ENCODE measurements at regions not wholly inside any gene's neighbourhood (a gene's known extent, or its start where the extent isn't known, plus 50 kb on each side); places are given as distances from the start of the nearest gene placed in this dataset.
"Not testable (repeated sequence)": the region's sequence is repeated elsewhere in the genome, so short reads cannot be mapped to it uniquely, and the experiment has no call there.

GRCh38 chr9:38342532-38342931, 50.0 kb upstream of the ALDH1B1 start:
- no peak for DNase-seq (ENCODE audit: low spot score)

- DNase-seq (ENCODE audit: low spot score): no peak
These were observed 50.4 kb upstream of the ALDH1B1 start for GRCh38 chr9:38342096-38342495.

- DNase-seq (ENCODE audit: low spot score): peak; percentile 63
These were observed 53.0 kb upstream of the ALDH1B1 start for GRCh38 chr9:38339496-38339895.

GRCh38 chr9:38339087-38339486, 53.4 kb upstream of the ALDH1B1 start:
- DNase-seq (ENCODE audit: low spot score): peak; percentile 57

- DNase-seq (ENCODE audit: low spot score): no peak
These were observed 54.0 kb upstream of the ALDH1B1 start for GRCh38 chr9:38338342-38339018.

GRCh38 chr9:38337706-38338264, 54.7 kb upstream of the ALDH1B1 start:
- no peak for DNase-seq (ENCODE audit: low spot score)

- DNase-seq (ENCODE audit: low spot score): no peak
These were observed 55.3 kb upstream of the ALDH1B1 start for GRCh38 chr9:38337181-38337580.

GRCh38 chr9:38336341-38336740, 56.2 kb upstream of the ALDH1B1 start:
- DNase-seq (ENCODE audit: low spot score): no peak

- no peak for DNase-seq (ENCODE audit: low spot score)
These were observed 56.8 kb upstream of the ALDH1B1 start for GRCh38 chr9:38335686-38336085.

GRCh38 chr9:38334234-38334633, 58.3 kb upstream of the ALDH1B1 start:
- DNase-seq (ENCODE audit: low spot score): no peak

GRCh38 chr9:38333047-38333446, 59.5 kb upstream of the ALDH1B1 start:
- DNase-seq (ENCODE audit: low spot score): no peak

GRCh38 chr9:38332625-38333024, 59.9 kb upstream of the ALDH1B1 start:
- no peak for DNase-seq (ENCODE audit: low spot score)

GRCh38 chr9:38331141-38331540, 61.4 kb upstream of the ALDH1B1 start:
- no peak for DNase-seq (ENCODE audit: low spot score)

- no peak for DNase-seq (ENCODE audit: low spot score)
These were observed 62.5 kb upstream of the ALDH1B1 start for GRCh38 chr9:38329968-38330367.

- DNase-seq (ENCODE audit: low spot score): no peak
These were observed 63.7 kb upstream of the ALDH1B1 start for GRCh38 chr9:38328765-38329164.

- no peak for DNase-seq (ENCODE audit: low spot score)
These were observed 66.4 kb upstream of the ALDH1B1 start for GRCh38 chr9:38326122-38326521.

- not testable (repeated sequence) for DNase-seq (ENCODE audit: low spot score)
These were observed 68.3 kb upstream of the ALDH1B1 start for GRCh38 chr9:38324213-38324612.

- DNase-seq (ENCODE audit: low spot score): no peak
These were observed 69.6 kb upstream of the ALDH1B1 start for GRCh38 chr9:38322937-38323336.

- DNase-seq (ENCODE audit: low spot score): no peak
These were observed 72.9 kb upstream of the ALDH1B1 start for GRCh38 chr9:38319496-38320173.

- no peak for DNase-seq (ENCODE audit: low spot score)
These were observed 73.6 kb upstream of the ALDH1B1 start for GRCh38 chr9:38318759-38319495.

- no peak for DNase-seq (ENCODE audit: low spot score)
These were observed 76.2 kb upstream of the ALDH1B1 start for GRCh38 chr9:38316166-38316780.

GRCh38 chr9:38315085-38315595, 77.4 kb upstream of the ALDH1B1 start:
- DNase-seq (ENCODE audit: low spot score): no peak
